Smooth muscle cell (in vitro differentiated cells): ENCODE measurements at regions not wholly inside any gene's neighbourhood (a gene's known extent, or its start where the extent isn't known, plus 50 kb on each side); places are given as distances from the start of the nearest gene placed in this dataset.

ENCODE experiments used
- DNase-seq: peaks from one replicate; lab custom pipeline; 2025; ENCODE audit not compliant: unreplicated experiment; lab: John Stamatoyannopoulos, UW
- H2AFZ ChIP-seq: fragments of 200-600 bp; sonication (generic); 2 replicates; pipeline ENCODE4 v1.6.0; 2016; ENCODE audit warnings: antibody characterized with exemption, low read depth, mild to moderate bottlenecking
- H3F3A ChIP-seq: fragments of 200-600 bp; sonication (generic); 2 replicates; pipeline ENCODE4 v1.6.0; 2017; ENCODE audit warnings: antibody characterized with exemption, low read depth
- H3K27ac ChIP-seq: fragments of 200-600 bp; sonication (generic); 2 replicates; pipeline ENCODE4 v1.5.1; 2016; ENCODE audit warnings: low read depth, mild to moderate bottlenecking
- H3K27me3 ChIP-seq: fragments of 200-600 bp; sonication (generic); 2 replicates; pipeline ENCODE4 v1.6.1; 2016; ENCODE audit warnings: low read depth, mild to moderate bottlenecking
- H3K36me3 ChIP-seq: fragments of 200-600 bp; sonication (generic); 2 replicates; pipeline ENCODE4 v1.5.1; 2016; ENCODE audit warnings: low read depth
- H3K4me1 ChIP-seq: fragments of 200-600 bp; sonication (generic); 2 replicates; pipeline ENCODE4 v1.5.1; 2016; ENCODE audit warnings: low read depth
- H3K4me2 ChIP-seq: fragments of 200-600 bp; sonication (generic); 2 replicates; pipeline ENCODE4 v1.6.0; 2016; ENCODE audit warnings: mild to moderate bottlenecking
- H3K4me3 ChIP-seq: fragments of 200-600 bp; sonication (generic); 2 replicates; pipeline ENCODE4 v1.5.1; 2016; ENCODE audit warnings: mild to moderate bottlenecking
- H3K79me2 ChIP-seq: fragments of 200-600 bp; sonication (generic); 2 replicates; pipeline ENCODE4 v1.6.0; 2016; ENCODE audit warnings: low read depth, mild to moderate bottlenecking
- H3K9ac ChIP-seq: fragments of 200-600 bp; sonication (generic); 2 replicates; pipeline ENCODE4 v1.6.0; 2016; ENCODE audit warnings: low read depth
- H3K9me3 ChIP-seq: fragments of 200-600 bp; sonication (generic); replicated peaks from 2 replicates; pipeline ENCODE4 v1.5.1; 2016; ENCODE audit warnings: low read depth
- H4K20me1 ChIP-seq: fragments of 200-600 bp; sonication (generic); 2 replicates; pipeline ENCODE4 v1.6.0; 2016; ENCODE audit warnings: low read depth
- CTCF ChIP-seq: fragments of 200-600 bp; sonication (generic); IDR thresholded peaks from 2 replicates; pipeline ENCODE4 v1.5.1; 2017; ENCODE audit warnings: borderline replicate concordance, mild to moderate bottlenecking, antibody characterized with exemption; ENCODE audit not compliant: insufficient read depth, poor library complexity, severe bottlenecking
- WGBS: methylation state at CpG from one replicate; pipeline ENCODE4 v1.1.7; 2016; ENCODE audit warnings: low lambda C conversion rate; 5-methylcytosine and 5-hydroxymethylcytosine counted together

GRCh38 chr9:115629879-115630840 lies 512.2 kb upstream of the TNC start:
- H3K4me3 ChIP-seq, result no peak overlapping the region
- TF ChIP-seq CTCF, result no peak
- no peak overlapping the region for H3K27ac ChIP-seq
- DNase-seq, result no peak
- peaks cover 30% of the 10 kb centered on the region for H3K4me1 ChIP-seq
- peaks cover 4% of the 10 kb centered on the region for H3F3A ChIP-seq
- H3K27me3 ChIP-seq, result no peaks in the 10 kb centered on the region
- no peak overlapping the region for H3K9ac ChIP-seq
- H4K20me1 ChIP-seq, result no peaks in the 10 kb centered on the region
- peak overlapping the region; percentile 81 for H2AFZ ChIP-seq
- WGBS, result 79% methylated on average over 4 of the region's 4 CpGs
- H3K4me2 ChIP-seq, result no peak overlapping the region
- no peaks in the 10 kb centered on the region for H3K79me2 ChIP-seq
- no peaks in the 10 kb centered on the region for H3K9me3 ChIP-seq
- no peaks in the 10 kb centered on the region for H3K36me3 ChIP-seq

GRCh38 chr9:115632391-115632790 lies 514.4 kb upstream of the TNC start:
- Histone ChIP-seq H3K4me2 (no peak overlapping the region), H4K20me1 (no peaks in the 10 kb centered on the region), H3K9ac (no peak overlapping the region), H3K4me1 (peaks cover 24% of the 10 kb centered on the region), H3F3A (peaks cover 4% of the 10 kb centered on the region), H3K27me3 (no peaks in the 10 kb centered on the region), H3K27ac (no peak overlapping the region), H3K4me3 (no peak overlapping the region), H3K36me3 (no peaks in the 10 kb centered on the region), H3K9me3 (no peaks in the 10 kb centered on the region), H2AFZ (peak overlapping the region; percentile 59), H3K79me2 (no peaks in the 10 kb centered on the region)
- WGBS, result 67% methylated on average over 7 of the region's 7 CpGs
- no peak for DNase-seq
- TF ChIP-seq CTCF, result no peak

- Histone ChIP-seq H3K79me2 (no peaks in the 10 kb centered on the region), H3K9ac (no peak overlapping the region), H3F3A (peaks cover 4% of the 10 kb centered on the region), H3K27me3 (no peaks in the 10 kb centered on the region), H3K4me2 (peak overlapping the region; percentile 4), H3K4me1 (peaks cover 20% of the 10 kb centered on the region), H3K9me3 (no peaks in the 10 kb centered on the region), H4K20me1 (no peaks in the 10 kb centered on the region), H3K4me3 (no peak overlapping the region), H3K36me3 (no peaks in the 10 kb centered on the region), H3K27ac (no peak overlapping the region), H2AFZ (peak overlapping the region; percentile 59)
- DNase-seq, result no peak
- 53% methylated on average over 3 of the region's 3 CpGs for WGBS
- no peak for TF ChIP-seq CTCF
These were observed 515.1 kb upstream of the TNC start for GRCh38 chr9:115633104-115633503.
